ENCODE measurements at regions not wholly inside any gene's neighbourhood (a gene's known extent, or its start where the extent isn't known, plus 50 kb on each side); places are given as distances from the start of the nearest gene placed in this dataset.

GRCh38 chr4:106691749-106692148 lies 323.2 kb upstream of the GIMD1 start:
- no peaks in the 10 kb centered on the region for H3K27me3 ChIP-seq (replicated peaks in 1 of 2; ENCODE audit: control insufficient read depth in 2 of 2, insufficient read depth in 2 of 2, low read length in 1 of 2)
- TF ChIP-seq SREBF2 (IDR thresholded peaks at IDR 0.05; ENCODE audit: low read length) (no peak), SP1 (IDR thresholded peaks at IDR 0.05; ENCODE audit: low read depth, low read length) (no peak), IKZF2 (IDR thresholded peaks at IDR 0.05) (no peak), POU2F2 (IDR thresholded peaks at IDR 0.05; ENCODE audit: borderline replicate concordance, low read depth, low read length) (no peak), POLR2AphosphoS5 (IDR thresholded peaks at IDR 0.05; ENCODE audit: low read length) (no peak), NFXL1 (IDR thresholded peaks at IDR 0.05; ENCODE audit: borderline replicate concordance) (no peak), ZNF274 (IDR thresholded peaks at IDR 0.05; ENCODE audit: insufficient read depth, insufficient read length) (no peak), STAT3 (IDR thresholded peaks at IDR 0.05; ENCODE audit: low read depth, low read length) (no peak), EED (IDR thresholded peaks at IDR 0.05; ENCODE audit: low read depth) (no peak), RCOR1 (conservative IDR thresholded peaks at IDR 0.05; ENCODE audit: low read depth, low read length) (no peak), NBN (IDR thresholded peaks at IDR 0.05) (no peak), IRF3 (IDR thresholded peaks at IDR 0.05) (no peak), TCF12 (IDR thresholded peaks at IDR 0.05; ENCODE audit: low read depth, low read length) (no peak), TCF7 (IDR thresholded peaks at IDR 0.05; ENCODE audit: borderline replicate concordance) (no peak), MYC (IDR thresholded peaks at IDR 0.05; ENCODE audit: insufficient read depth, insufficient read length, insufficient replicate concordance, low read length, severe bottlenecking) (no peak), EGR1 (IDR thresholded peaks at IDR 0.05; ENCODE audit: borderline replicate concordance in 1 of 2, low read depth in 2 of 2, low read length in 2 of 2) (no peak), MEF2A (IDR thresholded peaks at IDR 0.05; ENCODE audit: insufficient read depth, low read depth, low read length) (no peak), ZNF217 (IDR thresholded peaks at IDR 0.05) (no peak), GATAD2B (conservative IDR thresholded peaks at IDR 0.05; ENCODE audit: low read depth) (no peak)
- H4K20me1 ChIP-seq (ENCODE audit: control insufficient read depth, insufficient read depth), result no peaks in the 10 kb centered on the region
- no peak overlapping the region for H2AFZ ChIP-seq (ENCODE audit: control insufficient read depth, low read depth, low read length)
- ChIA-PET POLR2A (no interaction called here), SMC1A (ENCODE audit: uncharacterized antibody, unreplicated experiment) (no interaction called here), RAD21 (ENCODE audit: unreplicated experiment) (no interaction called here), CTCF (interaction anchor here (1.0 kb wide), 1 partner anchor 12 kb away, joined by 3 read pairs; no protein-coding TSS in a partner anchor)
- H3K79me2 ChIP-seq (ENCODE audit: control insufficient read depth, insufficient read depth, low read length), result no peaks in the 10 kb centered on the region
- WGBS (ENCODE audit: insufficient coverage, insufficient replicate concordance, low lambda C conversion rate, missing lambda C conversion rate), result 0% methylated on average over 2 of the region's 2 CpGs
- DNase-seq (ENCODE audit: low read depth, low spot score) (no peak), FAIRE-seq (no peak), ATAC-seq (no peak)
- H3K9me3 ChIP-seq (replicated peaks; ENCODE audit: control insufficient read depth, insufficient read depth, low read length), result no peaks in the 10 kb centered on the region
- no peak overlapping the region for H3K4me2 ChIP-seq (ENCODE audit: control insufficient read depth, insufficient read depth)
- no peak overlapping the region for H3K4me3 ChIP-seq
- intact Hi-C loops (cut with micrococcal nuclease; ENCODE audit: unreplicated experiment) (no loop called here), in situ Hi-C loops (cut with MboI) (no loop called here)
- no peak overlapping the region for H3K27ac ChIP-seq (ENCODE audit: control insufficient read depth, insufficient read depth)
- H3K9ac ChIP-seq (ENCODE audit: control insufficient read depth, insufficient read depth, low read length), result no peak overlapping the region
- no peaks in the 10 kb centered on the region for H3K4me1 ChIP-seq (ENCODE audit: control insufficient read depth, insufficient read depth, low read length)
- H3K36me3 ChIP-seq (ENCODE audit: control insufficient read depth in 2 of 2, insufficient read depth in 2 of 2, low read length in 1 of 2), result no peaks in the 10 kb centered on the region
- BruUV-seq (replicated peaks), result no TSS peak
